ENCODE measurements at regions not wholly inside any gene's neighbourhood (a gene's known extent, or its start where the extent isn't known, plus 50 kb on each side); places are given as distances from the start of the nearest gene placed in this dataset.

DNA sequence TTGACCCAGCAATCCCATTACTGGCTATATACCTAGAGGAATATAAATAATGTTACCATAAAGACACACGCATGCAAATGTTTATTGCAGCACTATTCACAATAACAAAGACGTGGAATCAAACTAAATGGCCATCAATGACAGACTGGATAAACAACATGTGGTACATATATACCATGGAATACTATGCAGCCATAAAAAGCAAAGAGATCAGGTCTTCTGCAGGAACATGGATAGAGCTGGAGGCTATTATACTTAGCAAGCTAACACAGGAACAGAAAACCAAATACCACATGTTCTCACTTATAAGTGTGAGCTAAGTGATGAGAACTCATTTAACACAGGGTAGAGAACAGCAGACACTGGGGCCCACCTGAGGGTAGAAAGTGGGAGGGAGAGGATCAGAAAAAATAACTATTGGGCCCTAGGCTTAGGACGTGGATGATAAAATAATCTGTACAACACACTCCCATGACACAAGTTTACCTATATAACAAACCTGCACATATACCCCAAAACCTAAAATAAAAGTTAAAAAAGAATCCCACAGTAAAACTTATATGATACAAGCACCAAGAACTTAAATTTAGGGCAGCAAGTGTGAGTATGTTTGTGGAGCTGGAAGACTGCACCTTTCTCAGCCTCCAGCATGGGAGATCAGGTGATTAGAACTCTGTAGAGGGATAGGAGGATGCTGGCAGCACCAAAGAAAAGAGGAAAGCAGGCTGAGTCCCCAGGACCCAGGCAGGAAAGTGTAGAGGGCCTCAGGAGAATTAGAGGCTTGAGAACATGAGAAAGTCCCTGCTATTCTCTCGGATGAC, 320.8 kb upstream of the USP24 start:
- no peak for TF ChIP-seq POLR2A (IDR thresholded peaks at IDR 0.05)
- TF ChIP-seq, protein P1, sequence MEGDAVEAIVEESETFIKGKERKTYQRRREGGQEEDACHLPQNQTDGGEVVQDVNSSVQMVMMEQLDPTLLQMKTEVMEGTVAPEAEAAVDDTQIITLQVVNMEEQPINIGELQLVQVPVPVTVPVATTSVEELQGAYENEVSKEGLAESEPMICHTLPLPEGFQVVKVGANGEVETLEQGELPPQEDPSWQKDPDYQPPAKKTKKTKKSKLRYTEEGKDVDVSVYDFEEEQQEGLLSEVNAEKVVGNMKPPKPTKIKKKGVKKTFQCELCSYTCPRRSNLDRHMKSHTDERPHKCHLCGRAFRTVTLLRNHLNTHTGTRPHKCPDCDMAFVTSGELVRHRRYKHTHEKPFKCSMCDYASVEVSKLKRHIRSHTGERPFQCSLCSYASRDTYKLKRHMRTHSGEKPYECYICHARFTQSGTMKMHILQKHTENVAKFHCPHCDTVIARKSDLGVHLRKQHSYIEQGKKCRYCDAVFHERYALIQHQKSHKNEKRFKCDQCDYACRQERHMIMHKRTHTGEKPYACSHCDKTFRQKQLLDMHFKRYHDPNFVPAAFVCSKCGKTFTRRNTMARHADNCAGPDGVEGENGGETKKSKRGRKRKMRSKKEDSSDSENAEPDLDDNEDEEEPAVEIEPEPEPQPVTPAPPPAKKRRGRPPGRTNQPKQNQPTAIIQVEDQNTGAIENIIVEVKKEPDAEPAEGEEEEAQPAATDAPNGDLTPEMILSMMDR (IDR thresholded peaks at IDR 0.05) = no peak
